ENCODE measurements at regions not wholly inside any gene's neighbourhood (a gene's known extent, or its start where the extent isn't known, plus 50 kb on each side); places are given as distances from the start of the nearest gene placed in this dataset.
"Not testable (repeated sequence)": the region's sequence is repeated elsewhere in the genome, so short reads cannot be mapped to it uniquely, and the experiment has no call there.

GRCh38 chr15:81924729-81925128 lies 121.1 kb downstream of the MEX3B start:
- H3K4me3 ChIP-seq (ENCODE audit: low read depth, low read length) = no peak overlapping the region
- DNase-seq (ENCODE audit: low read depth) = no peak
- TF ChIP-seq CTCF (conservative IDR thresholded peaks at IDR 0.05; ENCODE audit: low read depth, low read length) = no peak

GRCh38 chr15:81923561-81924350 lies 122.1 kb downstream of the MEX3B start:
- DNase-seq (ENCODE audit: low read depth) = no peak
- H3K4me3 ChIP-seq (ENCODE audit: low read depth, low read length) = no peak overlapping the region
- no peak for TF ChIP-seq CTCF (conservative IDR thresholded peaks at IDR 0.05; ENCODE audit: low read depth, low read length)

- no peak for TF ChIP-seq CTCF (conservative IDR thresholded peaks at IDR 0.05; ENCODE audit: low read depth, low read length)
- DNase-seq (ENCODE audit: low read depth) = no peak
- no peak overlapping the region for H3K4me3 ChIP-seq (ENCODE audit: low read depth, low read length)
These were observed 123.7 kb downstream of the MEX3B start for GRCh38 chr15:81922143-81922542.

- no peak for DNase-seq (ENCODE audit: low read depth)
- no peak for TF ChIP-seq CTCF (conservative IDR thresholded peaks at IDR 0.05; ENCODE audit: low read depth, low read length)
- no peak overlapping the region for H3K4me3 ChIP-seq (ENCODE audit: low read depth, low read length)
These were observed 124.7 kb downstream of the MEX3B start for GRCh38 chr15:81921163-81921562.

GRCh38 chr15:81918767-81919166 lies 127.1 kb downstream of the MEX3B start:
- not testable (repeated sequence) for H3K4me3 ChIP-seq (ENCODE audit: low read depth, low read length); DNase-seq (ENCODE audit: low read depth)

- TF ChIP-seq CTCF (conservative IDR thresholded peaks at IDR 0.05; ENCODE audit: low read depth, low read length) = no peak
- H3K4me3 ChIP-seq (ENCODE audit: low read depth, low read length) = no peak overlapping the region
- DNase-seq (ENCODE audit: low read depth) = no peak
These were observed 129.4 kb downstream of the MEX3B start for GRCh38 chr15:81916451-81916850.

- TF ChIP-seq CTCF (conservative IDR thresholded peaks at IDR 0.05; ENCODE audit: low read depth, low read length) = no peak
- no peak for DNase-seq (ENCODE audit: low read depth)
- H3K4me3 ChIP-seq (ENCODE audit: low read depth, low read length) = no peak overlapping the region
These were observed 129.8 kb downstream of the MEX3B start for GRCh38 chr15:81915990-81916389.

Measured in epithelial cell of proximal tubule (primary cell).